SK-N-SH (cell line): ENCODE measurements at regions not wholly inside any gene's neighbourhood (a gene's known extent, or its start where the extent isn't known, plus 50 kb on each side); places are given as distances from the start of the nearest gene placed in this dataset.

Source experiments
- CTCF ChIA-PET: fragments of 300-600, 350-600 bp; formaldehyde crosslinking; extraction: SDS; loops from one replicate; lab custom pipeline; 2021; lab: Yijun Ruan, JAX
- POLR2A ChIA-PET: fragments of 350-600 bp; sonication (Branson Sonifier 250); formaldehyde crosslinking; extraction: SDS; loops from one replicate; lab custom pipeline; 2020; ENCODE audit warnings: antibody characterized with exemption, inconsistent platforms; lab: Yijun Ruan, JAX
- DNase-seq: peaks from one replicate; pipeline ENCODE4 v3.0.0; 2012
- H2AFZ ChIP-seq: fragments of 200-600 bp; sonication (generic); 2 replicates; pipeline ENCODE4 v1.8.1; 2016; ENCODE audit warnings: antibody characterized with exemption, mild to moderate bottlenecking, low read depth
- H3F3A ChIP-seq: fragments of 200-600 bp; sonication (generic); replicated peaks from 2 replicates; pipeline ENCODE3; 2016; ENCODE audit warnings: antibody characterized with exemption, mild to moderate bottlenecking; ENCODE audit not compliant: insufficient read depth
- H3K27ac ChIP-seq, 2 experiments: fragments of 200-500 bp in 1 of 2; fragments of 200-600 bp in 1 of 2; sonication (Bioruptor generic) in 1 of 2; sonication (generic), shearing (Covaris generic) in 1 of 2; 2 replicates each; pipeline versions ENCODE4 v1.5.1 to v1.6.1; 2014 to 2016; ENCODE audit warnings: low read depth in 2 of 2, inconsistent platforms in 1 of 2, low read length in 1 of 2, mild to moderate bottlenecking in 1 of 2, mixed read lengths in 1 of 2
- H3K27me3 ChIP-seq: fragments of 200-600 bp; sonication (generic), shearing (Covaris generic); 2 replicates; pipeline ENCODE4 v1.6.1; 2016; ENCODE audit warnings: mixed run types; ENCODE audit not compliant: insufficient read depth
- H3K36me3 ChIP-seq, 2 experiments: fragments of 200-500 bp in 1 of 2; fragments of 200-600 bp in 1 of 2; sonication (Bioruptor generic) in 1 of 2; sonication (generic) in 1 of 2; replicated peaks in 1 of 2; 2 replicates each; pipeline versions ENCODE3 to v1.5.1; 2014 to 2016; ENCODE audit warnings: low read length in 1 of 2, mild to moderate bottlenecking in 1 of 2; ENCODE audit not compliant: insufficient read depth in 2 of 2, control insufficient read depth in 1 of 2
- H3K4me1 ChIP-seq, 2 experiments: fragments of 200-500 bp in 1 of 2; fragments of 200-600 bp in 1 of 2; sonication (Bioruptor generic) in 1 of 2; sonication (generic), shearing (Covaris generic) in 1 of 2; 2 replicates each; pipeline versions ENCODE4 v1.5.1 to v1.6.1; 2014 to 2016; ENCODE audit warnings: low read depth in 1 of 2, low read length in 1 of 2, mixed run types in 1 of 2; ENCODE audit not compliant: insufficient read depth in 2 of 2, control insufficient read depth in 1 of 2
- H3K4me2 ChIP-seq: fragments of 200-600 bp; sonication (generic), shearing (Covaris generic); 2 replicates; pipeline ENCODE4 v1.6.1; 2017; ENCODE audit warnings: mixed run types
- H3K4me3 ChIP-seq, 2 experiments: fragments of 200-500 bp in 1 of 2; fragments of 200-600 bp in 1 of 2; sonication (Bioruptor generic) in 1 of 2; sonication (generic), shearing (Covaris generic) in 1 of 2; 2 replicates each; pipeline versions ENCODE4 v1.5.1 to v1.8.1; 2014 to 2016; ENCODE audit warnings: low read depth in 2 of 2, inconsistent platforms in 1 of 2, low read length in 1 of 2, mild to moderate bottlenecking in 1 of 2, mixed read lengths in 1 of 2, moderate library complexity in 1 of 2
- H3K79me2 ChIP-seq: fragments of 200-600 bp; sonication (generic); 2 replicates; pipeline ENCODE4 v1.8.1; 2017; ENCODE audit warnings: mild to moderate bottlenecking; ENCODE audit not compliant: insufficient read depth
- H3K9ac ChIP-seq: fragments of 200-600 bp; sonication (generic); 2 replicates; pipeline ENCODE4 v1.6.1; 2017; ENCODE audit warnings: mixed run types
- H3K9me2 ChIP-seq: fragments of 200-600 bp; sonication (generic); 2 replicates; pipeline ENCODE4 v1.6.1; 2017; ENCODE audit warnings: mixed run types
- H3K9me3 ChIP-seq: fragments of 200-600 bp; sonication (generic); 2 replicates; pipeline ENCODE4 v1.6.1; 2017; ENCODE audit warnings: mixed run types, mild to moderate bottlenecking, moderate library complexity
- H4K20me1 ChIP-seq: fragments of 200-600 bp; sonication (generic); 2 replicates; pipeline ENCODE4 v1.6.1; 2017; ENCODE audit warnings: mild to moderate bottlenecking, mixed run types; ENCODE audit not compliant: insufficient read depth
- EP300 ChIP-seq, 2 experiments: IDR thresholded peaks; 2 replicates each; pipeline versions ENCODE4 v1.4.0 to v1.6.1; 2012; ENCODE audit warnings: borderline replicate concordance in 1 of 2, low read depth in 1 of 2, low read length in 1 of 2
- FOSL2 ChIP-seq: IDR thresholded peaks from 2 replicates; pipeline ENCODE4 v1.4.0; 2012; ENCODE audit warnings: low read depth, mild to moderate bottlenecking, moderate library complexity, borderline replicate concordance
- GATA2 ChIP-seq: sonication (generic); formaldehyde crosslinking; IDR thresholded peaks from 2 replicates; pipeline ENCODE4 v1.5.0; 2020; ENCODE audit warnings: mild to moderate bottlenecking, missing genetic modification reagents
- JUND ChIP-seq: IDR thresholded peaks from 2 replicates; pipeline ENCODE4 v1.4.0; 2012
- MXI1 ChIP-seq: IDR thresholded peaks from 2 replicates; pipeline ENCODE4 v1.6.1; 2012; ENCODE audit warnings: mild to moderate bottlenecking, low read depth, low read length, improper control_type of control experiment
- NFIC ChIP-seq: IDR thresholded peaks from 2 replicates; pipeline ENCODE4 v1.4.0; 2012; ENCODE audit warnings: borderline replicate concordance
- RFX5 ChIP-seq: IDR thresholded peaks from 2 replicates; pipeline ENCODE4 v1.6.1; 2012; ENCODE audit warnings: mild to moderate bottlenecking, improper control_type of control experiment, low read length
- TCF12 ChIP-seq: IDR thresholded peaks from 2 replicates; pipeline ENCODE4 v1.4.0; 2012
- WGBS: methylation state at CpG from one replicate; pipeline ENCODE4 v1.1.6; 2017; ENCODE audit warnings: low lambda C conversion rate; 5-methylcytosine and 5-hydroxymethylcytosine counted together
- small RNA-seq, 7 experiments: library from RNA; depleted of rRNA; stranded (forward); fragments of <200 nt; gene quantifications; one replicate each; pipeline ENCODE3, GENCODE V24; 2012
- TF ChIP-seq, protein P1 (sequence below): IDR thresholded peaks from 2 replicates; pipeline ENCODE4; 2012
- TF ChIP-seq, protein P2 (sequence below): IDR thresholded peaks from 2 replicates; pipeline ENCODE4 v1.4.0; 2012; ENCODE audit warnings: low read depth, borderline replicate concordance
- TF ChIP-seq, protein P3 (sequence below): IDR thresholded peaks from 2 replicates; pipeline ENCODE4 v1.4.0; 2012; ENCODE audit warnings: low read depth
- TF ChIP-seq, protein P4 (sequence below): fragments of 200-600 bp; sonication (generic); IDR thresholded peaks from 2 replicates; pipeline ENCODE4 v1.6.1; 2017; ENCODE audit warnings: antibody characterized with exemption, mild to moderate bottlenecking, moderate library complexity
- TF ChIP-seq, protein P5 (sequence below): fragments of 150-350 bp; IDR thresholded peaks from 2 replicates; pipeline ENCODE4 v1.6.1; 2016; ENCODE audit warnings: mild to moderate bottlenecking, low read depth, low read length
- TF ChIP-seq, protein P6 (sequence below): IDR thresholded peaks from 2 replicates; pipeline ENCODE4 v1.4.0; 2012; ENCODE audit warnings: low read depth, borderline replicate concordance

DNA sequence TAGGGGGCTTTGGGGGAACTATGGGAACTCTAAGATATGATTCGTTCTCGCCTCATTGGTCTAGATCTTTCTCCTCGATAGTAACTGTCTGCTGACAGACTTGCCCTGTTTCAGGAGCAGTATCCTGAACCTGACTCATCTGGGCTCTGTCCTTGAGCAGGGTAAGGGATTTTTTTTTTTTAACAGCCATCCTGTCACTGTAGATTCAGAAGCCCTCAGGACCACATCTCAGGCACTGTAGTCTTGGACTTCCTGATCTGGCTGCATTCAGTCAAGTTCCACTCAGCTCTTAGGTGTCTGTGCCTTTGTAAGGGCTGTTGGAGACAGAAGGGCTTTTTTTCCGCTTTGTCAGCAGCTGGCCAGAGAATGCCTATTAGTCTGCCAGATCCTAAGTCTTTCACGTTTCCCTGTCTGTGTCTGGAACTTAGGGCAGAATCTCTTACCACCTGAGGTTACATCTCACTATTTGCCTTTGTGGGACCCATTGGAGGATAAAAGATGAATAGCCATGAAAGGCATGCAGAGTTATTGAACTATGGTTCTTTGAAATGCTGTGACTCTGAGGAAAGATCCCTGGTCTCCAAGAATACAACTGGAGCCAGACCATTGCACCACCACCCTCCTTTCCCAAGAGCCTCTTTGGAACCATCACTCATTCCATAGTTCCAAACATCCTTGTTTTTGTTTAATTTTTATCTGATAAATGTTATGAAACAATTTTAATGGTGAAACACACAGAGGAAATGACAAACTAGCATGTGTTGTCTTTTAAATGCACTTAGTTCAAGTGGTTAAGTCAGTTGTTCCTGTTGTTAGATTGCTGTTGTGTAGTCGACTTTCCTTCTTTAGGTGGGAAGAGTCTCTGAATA lies 49.7 kb upstream of the MACF1 start:
- Histone ChIP-seq H3K9me2 (no peaks in the 10 kb centered on the region), H3K4me3 (no peak overlapping the region), H4K20me1 (peaks cover 34% of the 10 kb centered on the region), H3K27me3 (no peaks in the 10 kb centered on the region), H3K9me3 (no peaks in the 10 kb centered on the region), H3K36me3 (no peaks in the 10 kb centered on the region), H3K4me2 (peak overlapping the region; percentile 36), H3K27ac (peak overlapping the region in 1 of 2 experiments; percentile 93; a peak in 2 of 4 replicates), H3K9ac (peak overlapping the region; percentile 39; the same call in 1 of the 2 replicates), H3K4me1 (peaks cover 7 to 65% of the 10 kb centered on the region in 2 experiments; a peak in 3 of 4 replicates), H3F3A (peaks cover 26% of the 10 kb centered on the region), H3K79me2 (peaks cover 80% of the 10 kb centered on the region), H2AFZ (no peak overlapping the region)
- WGBS = 22% methylated on average over 6 of the region's 6 CpGs
- ChIA-PET CTCF (interaction anchor here (1.0 kb wide), 1 partner anchor 104 kb away, joined by 3 read pairs; no protein-coding TSS in a partner anchor), POLR2A (no interaction called here)
- peak; percentile 15 for TF ChIP-seq TCF12
- TF ChIP-seq, protein P1, sequence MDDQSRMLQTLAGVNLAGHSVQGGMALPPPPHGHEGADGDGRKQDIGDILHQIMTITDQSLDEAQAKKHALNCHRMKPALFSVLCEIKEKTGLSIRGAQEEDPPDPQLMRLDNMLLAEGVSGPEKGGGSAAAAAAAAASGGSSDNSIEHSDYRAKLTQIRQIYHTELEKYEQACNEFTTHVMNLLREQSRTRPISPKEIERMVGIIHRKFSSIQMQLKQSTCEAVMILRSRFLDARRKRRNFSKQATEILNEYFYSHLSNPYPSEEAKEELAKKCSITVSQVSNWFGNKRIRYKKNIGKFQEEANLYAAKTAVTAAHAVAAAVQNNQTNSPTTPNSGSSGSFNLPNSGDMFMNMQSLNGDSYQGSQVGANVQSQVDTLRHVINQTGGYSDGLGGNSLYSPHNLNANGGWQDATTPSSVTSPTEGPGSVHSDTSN = peak; percentile 39
- TF ChIP-seq, protein P2, sequence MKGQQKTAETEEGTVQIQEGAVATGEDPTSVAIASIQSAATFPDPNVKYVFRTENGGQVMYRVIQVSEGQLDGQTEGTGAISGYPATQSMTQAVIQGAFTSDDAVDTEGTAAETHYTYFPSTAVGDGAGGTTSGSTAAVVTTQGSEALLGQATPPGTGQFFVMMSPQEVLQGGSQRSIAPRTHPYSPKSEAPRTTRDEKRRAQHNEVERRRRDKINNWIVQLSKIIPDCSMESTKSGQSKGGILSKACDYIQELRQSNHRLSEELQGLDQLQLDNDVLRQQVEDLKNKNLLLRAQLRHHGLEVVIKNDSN = no peak
- peak; percentile 50 for TF ChIP-seq FOSL2
- peak; percentile 2; the same call in 1 of the 2 replicates for TF ChIP-seq NFIC
- TF ChIP-seq, protein P3, sequence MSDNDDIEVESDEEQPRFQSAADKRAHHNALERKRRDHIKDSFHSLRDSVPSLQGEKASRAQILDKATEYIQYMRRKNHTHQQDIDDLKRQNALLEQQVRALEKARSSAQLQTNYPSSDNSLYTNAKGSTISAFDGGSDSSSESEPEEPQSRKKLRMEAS = 0 out of 2 replicates have a peak, but pooled peaks have one; percentile 10
- TF ChIP-seq, protein P4, sequence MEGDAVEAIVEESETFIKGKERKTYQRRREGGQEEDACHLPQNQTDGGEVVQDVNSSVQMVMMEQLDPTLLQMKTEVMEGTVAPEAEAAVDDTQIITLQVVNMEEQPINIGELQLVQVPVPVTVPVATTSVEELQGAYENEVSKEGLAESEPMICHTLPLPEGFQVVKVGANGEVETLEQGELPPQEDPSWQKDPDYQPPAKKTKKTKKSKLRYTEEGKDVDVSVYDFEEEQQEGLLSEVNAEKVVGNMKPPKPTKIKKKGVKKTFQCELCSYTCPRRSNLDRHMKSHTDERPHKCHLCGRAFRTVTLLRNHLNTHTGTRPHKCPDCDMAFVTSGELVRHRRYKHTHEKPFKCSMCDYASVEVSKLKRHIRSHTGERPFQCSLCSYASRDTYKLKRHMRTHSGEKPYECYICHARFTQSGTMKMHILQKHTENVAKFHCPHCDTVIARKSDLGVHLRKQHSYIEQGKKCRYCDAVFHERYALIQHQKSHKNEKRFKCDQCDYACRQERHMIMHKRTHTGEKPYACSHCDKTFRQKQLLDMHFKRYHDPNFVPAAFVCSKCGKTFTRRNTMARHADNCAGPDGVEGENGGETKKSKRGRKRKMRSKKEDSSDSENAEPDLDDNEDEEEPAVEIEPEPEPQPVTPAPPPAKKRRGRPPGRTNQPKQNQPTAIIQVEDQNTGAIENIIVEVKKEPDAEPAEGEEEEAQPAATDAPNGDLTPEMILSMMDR = no peak
- TF ChIP-seq RFX5 = no peak
- TF ChIP-seq EP300 (IDR thresholded peaks at IDR 0.05; ENCODE audit: borderline replicate concordance in 1 of 2, low read depth in 1 of 2, low read length in 1 of 2) = no peak
- no peak for TF ChIP-seq GATA2 (CRISPR knock-in tag)
- no peak for TF ChIP-seq MXI1
- TF ChIP-seq, protein P5, sequence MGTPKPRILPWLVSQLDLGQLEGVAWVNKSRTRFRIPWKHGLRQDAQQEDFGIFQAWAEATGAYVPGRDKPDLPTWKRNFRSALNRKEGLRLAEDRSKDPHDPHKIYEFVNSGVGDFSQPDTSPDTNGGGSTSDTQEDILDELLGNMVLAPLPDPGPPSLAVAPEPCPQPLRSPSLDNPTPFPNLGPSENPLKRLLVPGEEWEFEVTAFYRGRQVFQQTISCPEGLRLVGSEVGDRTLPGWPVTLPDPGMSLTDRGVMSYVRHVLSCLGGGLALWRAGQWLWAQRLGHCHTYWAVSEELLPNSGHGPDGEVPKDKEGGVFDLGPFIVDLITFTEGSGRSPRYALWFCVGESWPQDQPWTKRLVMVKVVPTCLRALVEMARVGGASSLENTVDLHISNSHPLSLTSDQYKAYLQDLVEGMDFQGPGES = no peak
- TF ChIP-seq, protein P6, sequence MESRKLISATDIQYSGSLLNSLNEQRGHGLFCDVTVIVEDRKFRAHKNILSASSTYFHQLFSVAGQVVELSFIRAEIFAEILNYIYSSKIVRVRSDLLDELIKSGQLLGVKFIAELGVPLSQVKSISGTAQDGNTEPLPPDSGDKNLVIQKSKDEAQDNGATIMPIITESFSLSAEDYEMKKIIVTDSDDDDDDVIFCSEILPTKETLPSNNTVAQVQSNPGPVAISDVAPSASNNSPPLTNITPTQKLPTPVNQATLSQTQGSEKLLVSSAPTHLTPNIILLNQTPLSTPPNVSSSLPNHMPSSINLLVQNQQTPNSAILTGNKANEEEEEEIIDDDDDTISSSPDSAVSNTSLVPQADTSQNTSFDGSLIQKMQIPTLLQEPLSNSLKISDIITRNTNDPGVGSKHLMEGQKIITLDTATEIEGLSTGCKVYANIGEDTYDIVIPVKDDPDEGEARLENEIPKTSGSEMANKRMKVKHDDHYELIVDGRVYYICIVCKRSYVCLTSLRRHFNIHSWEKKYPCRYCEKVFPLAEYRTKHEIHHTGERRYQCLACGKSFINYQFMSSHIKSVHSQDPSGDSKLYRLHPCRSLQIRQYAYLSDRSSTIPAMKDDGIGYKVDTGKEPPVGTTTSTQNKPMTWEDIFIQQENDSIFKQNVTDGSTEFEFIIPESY = no peak
- TF ChIP-seq JUND = 0 out of 2 replicates have a peak, but pooled peaks have one; percentile 10
- DNase-seq = no peak

Small RNA genes in the stretch of these regions (small RNA-seq; reads per million reads assigned to genes)
- 0 to 57.7 (median 2.1) reads per million in 7 experiments for gene RNA5SP44
- 0 to 0.10 (median 0) reads per million in 7 experiments for gene RNU6-608P
